Transverse colon (tissue), 4 donors: ENCODE measurements at regions not wholly inside any gene's neighbourhood (a gene's known extent, or its start where the extent isn't known, plus 50 kb on each side); places are given as distances from the start of the nearest gene placed in this dataset.

ENCODE experiments used
- EP300 ChIP-seq: sonication (generic); formaldehyde crosslinking; IDR thresholded peaks from one replicate; pipeline ENCODE4 v1.6.1; 2017; ENCODE audit warnings: antibody characterized with exemption, low read depth
- POLR2A ChIP-seq: fragments of 450-650 bp; IDR thresholded peaks from one replicate; pipeline ENCODE4 v1.6.1; 2016; ENCODE audit warnings: antibody characterized with exemption, mild to moderate bottlenecking, moderate library complexity
- POLR2AphosphoS5 ChIP-seq, 3 donors: sonication (generic); formaldehyde crosslinking; IDR thresholded peaks; one replicate each; pipeline ENCODE4 v1.6.1; 2016; ENCODE audit warnings: antibody characterized with exemption in 3 of 3
- TF ChIP-seq, protein P1 (sequence below), 5 experiments: fragments of 200-600 bp in 3 of 5; fragments of 450-650 bp in 2 of 5; sonication (generic) in 3 of 5; IDR thresholded peaks; 1 replicate in 2 of 5; 2 replicates in 3 of 5; pipeline ENCODE4 v1.5.1; 2016 to 2017; ENCODE audit warnings: antibody characterized with exemption in 5 of 5, inconsistent platforms in 3 of 5, mild to moderate bottlenecking in 2 of 5, moderate library complexity in 1 of 5

DNA sequence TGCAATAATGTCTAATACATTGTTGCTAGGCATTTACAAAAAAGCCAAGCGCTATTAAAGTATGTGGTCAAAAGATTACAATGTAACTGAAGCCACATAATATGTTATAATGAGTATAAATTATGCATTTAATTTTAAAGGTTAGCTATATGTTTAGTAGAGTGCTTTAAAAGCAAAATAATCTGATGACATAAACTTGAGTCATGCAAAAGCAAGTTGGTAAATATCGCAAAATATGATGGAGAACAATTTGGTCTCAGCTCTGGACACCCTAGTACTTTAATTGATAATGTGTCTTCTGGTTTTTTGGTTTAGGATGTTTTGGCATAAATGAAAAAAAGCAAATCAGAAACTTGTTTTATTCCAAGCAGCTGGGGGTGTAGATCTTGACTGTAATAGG, 188.6 kb upstream of the RREB1 start:
- TF ChIP-seq, protein P1, sequence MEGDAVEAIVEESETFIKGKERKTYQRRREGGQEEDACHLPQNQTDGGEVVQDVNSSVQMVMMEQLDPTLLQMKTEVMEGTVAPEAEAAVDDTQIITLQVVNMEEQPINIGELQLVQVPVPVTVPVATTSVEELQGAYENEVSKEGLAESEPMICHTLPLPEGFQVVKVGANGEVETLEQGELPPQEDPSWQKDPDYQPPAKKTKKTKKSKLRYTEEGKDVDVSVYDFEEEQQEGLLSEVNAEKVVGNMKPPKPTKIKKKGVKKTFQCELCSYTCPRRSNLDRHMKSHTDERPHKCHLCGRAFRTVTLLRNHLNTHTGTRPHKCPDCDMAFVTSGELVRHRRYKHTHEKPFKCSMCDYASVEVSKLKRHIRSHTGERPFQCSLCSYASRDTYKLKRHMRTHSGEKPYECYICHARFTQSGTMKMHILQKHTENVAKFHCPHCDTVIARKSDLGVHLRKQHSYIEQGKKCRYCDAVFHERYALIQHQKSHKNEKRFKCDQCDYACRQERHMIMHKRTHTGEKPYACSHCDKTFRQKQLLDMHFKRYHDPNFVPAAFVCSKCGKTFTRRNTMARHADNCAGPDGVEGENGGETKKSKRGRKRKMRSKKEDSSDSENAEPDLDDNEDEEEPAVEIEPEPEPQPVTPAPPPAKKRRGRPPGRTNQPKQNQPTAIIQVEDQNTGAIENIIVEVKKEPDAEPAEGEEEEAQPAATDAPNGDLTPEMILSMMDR (IDR thresholded peaks at IDR 0.05): no peak
- TF ChIP-seq POLR2A (no peak), POLR2AphosphoS5 (IDR thresholded peaks at IDR 0.05) (no peak), EP300 (no peak)
